SU-DHL-6 (cell line): ENCODE measurements at regions not wholly inside any gene's neighbourhood (a gene's known extent, or its start where the extent isn't known, plus 50 kb on each side); places are given as distances from the start of the nearest gene placed in this dataset.

Experiments used
- CTCF ChIP-seq: fragments of 200-600 bp; sonication (generic); IDR thresholded peaks from one replicate; pipeline ENCODE4 v1.5.1; 2017; ENCODE audit warnings: antibody characterized with exemption, mild to moderate bottlenecking, low read length, moderate library complexity; ENCODE audit not compliant: insufficient read depth, poor library complexity, severe bottlenecking
- EZH2phosphoT487 ChIP-seq: fragments of 200-600 bp; sonication (generic), shearing (Covaris generic); conservative IDR thresholded peaks from 2 replicates; pipeline ENCODE4 v1.6.1; 2018; ENCODE audit warnings: mild to moderate bottlenecking, antibody characterized with exemption, low read length, moderate library complexity, mixed read lengths

GRCh38 chr4:174096999-174097398 is 186.5 kb downstream of the FBXO8 start:
- TF ChIP-seq EZH2phosphoT487 (no peak), CTCF (no peak)
